WTC11 (cell line): ENCODE measurements at regions not wholly inside any gene's neighbourhood (a gene's known extent, or its start where the extent isn't known, plus 50 kb on each side); places are given as distances from the start of the nearest gene placed in this dataset.
A peak's percentile ranks its signal among the peaks of the same experiment; 100 is the strongest.

Experiments used
- ATAC-seq: fragments of 200-7000 bp; cut with Tn5 transposase; 2 replicates; pipeline ENCODE4 v1.10.0; 2021; ENCODE audit warnings: mild to moderate bottlenecking, moderate library complexity
- CTCF ChIA-PET: fragments of 300-600 bp; sonication (Branson Sonifier 250); formaldehyde crosslinking; loops from one replicate; lab custom pipeline; 2021; ENCODE audit warnings: antibody characterized with exemption; lab: Charles Lee
- POLR2A ChIA-PET: fragments of 350-600 bp; sonication (Branson Sonifier 250); formaldehyde crosslinking; loops from one replicate; lab custom pipeline; 2021; ENCODE audit warnings: antibody characterized with exemption; lab: Charles Lee
- DNase-seq: peaks from one replicate; pipeline ENCODE4 v3.0.0; 2021; ENCODE audit warnings: low spot score
- H3K27ac Mint-ChIP-seq: 2 replicates; pipeline ENCODE4 v1.8.0; 2021; ENCODE audit warnings: mixed read lengths
- H3K27me3 Mint-ChIP-seq: 2 replicates; pipeline ENCODE4 v1.8.0; 2021; ENCODE audit warnings: low read depth, mild to moderate bottlenecking, moderate library complexity, mixed read lengths
- H3K36me3 Mint-ChIP-seq: 2 replicates; pipeline ENCODE4 v1.8.0; 2021; ENCODE audit warnings: mixed read lengths
- H3K4me1 Mint-ChIP-seq: 2 replicates; pipeline ENCODE4 v1.8.0; 2022; ENCODE audit warnings: mixed read lengths
- H3K4me3 Mint-ChIP-seq: 2 replicates; pipeline ENCODE4 v1.8.0; 2021; ENCODE audit warnings: mild to moderate bottlenecking, moderate library complexity, mixed read lengths
- H3K9me3 Mint-ChIP-seq: 2 replicates; pipeline ENCODE4 v1.8.0; 2021; ENCODE audit warnings: mixed read lengths
- ATF1 ChIP-seq: sonication (generic); formaldehyde crosslinking; IDR thresholded peaks from 2 replicates; pipeline ENCODE4 v1.8.1; 2023; ENCODE audit warnings: mild to moderate bottlenecking, moderate library complexity, missing genetic modification reagents
- ATF6 ChIP-seq: sonication (generic); formaldehyde crosslinking; IDR thresholded peaks from 2 replicates; pipeline ENCODE4 v1.8.1; 2023; ENCODE audit warnings: mild to moderate bottlenecking, missing genetic modification reagents
- CDX4 ChIP-seq: fragments of 250-450 bp; sonication (Bioruptor Pico); IDR thresholded peaks from 2 replicates; pipeline ENCODE4 v1.9.0; 2021; ENCODE audit warnings: moderate library complexity, mild to moderate bottlenecking, inconsistent platforms, borderline replicate concordance
- E2F4 ChIP-seq: sonication (generic); formaldehyde crosslinking; IDR thresholded peaks from 2 replicates; pipeline ENCODE4 v1.8.1; 2022; ENCODE audit warnings: low read depth, mild to moderate bottlenecking, moderate library complexity, missing genetic modification reagents, borderline replicate concordance
- ELF4 ChIP-seq: sonication (generic); formaldehyde crosslinking; IDR thresholded peaks from 2 replicates; pipeline ENCODE4 v1.8.1; 2022; ENCODE audit warnings: low read depth, mild to moderate bottlenecking, moderate library complexity, missing genetic modification reagents
- ERG ChIP-seq: fragments of 250-450 bp; sonication (Bioruptor Pico); IDR thresholded peaks from 2 replicates; pipeline ENCODE4 v1.8.0; 2021; ENCODE audit warnings: mild to moderate bottlenecking
- ETV6 ChIP-seq: sonication (generic); formaldehyde crosslinking; IDR thresholded peaks from 2 replicates; pipeline ENCODE4 v1.8.1; 2022; ENCODE audit warnings: mild to moderate bottlenecking, missing genetic modification reagents
- FOXJ3 ChIP-seq: sonication (generic); formaldehyde crosslinking; IDR thresholded peaks from 2 replicates; pipeline ENCODE4 v1.9.0; 2021; ENCODE audit warnings: missing genetic modification reagents, mild to moderate bottlenecking, borderline replicate concordance
- FOXK1 ChIP-seq: sonication (generic); formaldehyde crosslinking; IDR thresholded peaks from 2 replicates; pipeline ENCODE4 v1.8.0; 2022; ENCODE audit warnings: mild to moderate bottlenecking, moderate library complexity, missing genetic modification reagents
- IRF1 ChIP-seq: sonication (generic); formaldehyde crosslinking; IDR thresholded peaks from 2 replicates; pipeline ENCODE4 v1.8.0; 2023; ENCODE audit warnings: missing genetic modification reagents
- JAZF1 ChIP-seq: fragments of 250-450 bp; sonication (Bioruptor Pico); IDR thresholded peaks from 2 replicates; pipeline ENCODE4 v1.9.0; 2021; ENCODE audit warnings: moderate library complexity, mild to moderate bottlenecking, inconsistent platforms
- JUN ChIP-seq: sonication (generic); formaldehyde crosslinking; IDR thresholded peaks from 2 replicates; pipeline ENCODE4 v1.8.0; 2023; ENCODE audit warnings: mild to moderate bottlenecking, missing genetic modification reagents
- MLX ChIP-seq: sonication (generic); formaldehyde crosslinking; IDR thresholded peaks from 2 replicates; pipeline ENCODE4 v1.8.1; 2023; ENCODE audit warnings: mild to moderate bottlenecking, missing genetic modification reagents, moderate library complexity
- MYBL2 ChIP-seq: sonication (generic); formaldehyde crosslinking; IDR thresholded peaks from 2 replicates; pipeline ENCODE4 v1.8.1; 2023; ENCODE audit warnings: mild to moderate bottlenecking, moderate library complexity, missing genetic modification reagents
- NFE2L1 ChIP-seq: sonication (generic); formaldehyde crosslinking; IDR thresholded peaks from 2 replicates; pipeline ENCODE4 v1.8.1; 2023; ENCODE audit warnings: missing genetic modification reagents
- PRDM15 ChIP-seq: sonication (generic); formaldehyde crosslinking; IDR thresholded peaks from 2 replicates; pipeline ENCODE4 v1.8.0; 2022; ENCODE audit warnings: missing genetic modification reagents
- SOX15 ChIP-seq: fragments of 250-450 bp; sonication (Bioruptor Pico); IDR thresholded peaks from 2 replicates; pipeline ENCODE4 v1.9.0; 2021; ENCODE audit warnings: mild to moderate bottlenecking
- ZMAT4 ChIP-seq: fragments of 250-450 bp; sonication (Bioruptor Pico); IDR thresholded peaks from 2 replicates; pipeline ENCODE4 v1.9.0; 2021; ENCODE audit warnings: mild to moderate bottlenecking
- ZNF219 ChIP-seq: sonication (generic); formaldehyde crosslinking; IDR thresholded peaks from 2 replicates; pipeline ENCODE4 v1.8.0; 2023; ENCODE audit warnings: missing genetic modification reagents, mild to moderate bottlenecking, borderline replicate concordance
- ZNF423 ChIP-seq: fragments of 250-450 bp; sonication (Bioruptor Pico); IDR thresholded peaks from 2 replicates; pipeline ENCODE4 v2.1.2; 2022; ENCODE audit warnings: mild to moderate bottlenecking, moderate library complexity

GRCh38 chr1:96034006-96034405 lies 687.6 kb upstream of the PTBP2 start:
- Mint-ChIP-seq H3K9me3 (peaks cover 14% of the 10 kb centered on the region), H3K4me1 (peaks cover 22% of the 10 kb centered on the region), H3K27me3 (no peaks in the 10 kb centered on the region), H3K27ac (no peak overlapping the region), H3K4me3 (no peak overlapping the region), H3K36me3 (peaks cover 4% of the 10 kb centered on the region)
- CTCF ChIA-PET, result no interaction called here
- no peak for DNase-seq
- TF ChIP-seq JAZF1 (CRISPR knock-in tag), result no peak
- TF ChIP-seq MLX (CRISPR knock-in tag), result no peak
- no peak for TF ChIP-seq SOX15 (CRISPR knock-in tag)
- POLR2A ChIA-PET, result no interaction called here
- no peak for ATAC-seq

GRCh38 chr1:96036763-96037162 lies 684.8 kb upstream of the PTBP2 start:
- DNase-seq (no peak), ATAC-seq (no peak)
- CTCF ChIA-PET, result interaction anchor here (0.9 kb wide), 1 partner anchor 728 kb away, joined by 4 read pairs; no protein-coding TSS in a partner anchor
- no peak for TF ChIP-seq ATF1 (CRISPR knock-in tag)
- peak; percentile 45; the same call in 1 of the 2 replicates for TF ChIP-seq PRDM15
- no peak for TF ChIP-seq E2F4 (CRISPR knock-in tag)
- no peak overlapping the region for H3K27ac Mint-ChIP-seq
- H3K36me3 Mint-ChIP-seq, result peaks cover 5% of the 10 kb centered on the region; the same call in 1 of the 2 replicates
- H3K4me3 Mint-ChIP-seq, result no peak overlapping the region
- peaks cover 22% of the 10 kb centered on the region for H3K4me1 Mint-ChIP-seq
- peaks cover 18% of the 10 kb centered on the region for H3K9me3 Mint-ChIP-seq
- no peaks in the 10 kb centered on the region for H3K27me3 Mint-ChIP-seq
- POLR2A ChIA-PET, result no interaction called here

- Mint-ChIP-seq H3K9me3 (peaks cover 21% of the 10 kb centered on the region), H3K27ac (no peak overlapping the region), H3K4me3 (no peak overlapping the region), H3K4me1 (peaks cover 19% of the 10 kb centered on the region), H3K27me3 (no peaks in the 10 kb centered on the region), H3K36me3 (peaks cover 5% of the 10 kb centered on the region; the same call in 1 of the 2 replicates)
- DNase-seq (no peak), ATAC-seq (no peak)
- CTCF ChIA-PET, result no interaction called here
- POLR2A ChIA-PET, result no interaction called here
- TF ChIP-seq CDX4 (CRISPR knock-in tag) (no peak), ELF4 (CRISPR knock-in tag) (no peak), ZNF423 (CRISPR knock-in tag) (no peak), ERG (CRISPR knock-in tag) (no peak), MYBL2 (no peak), IRF1 (CRISPR knock-in tag) (no peak), JUN (CRISPR knock-in tag) (no peak), E2F4 (CRISPR knock-in tag) (no peak), NFE2L1 (CRISPR knock-in tag) (no peak), ZMAT4 (CRISPR knock-in tag) (no peak), ZNF219 (CRISPR knock-in tag) (no peak), FOXJ3 (CRISPR knock-in tag) (no peak), ATF6 (CRISPR knock-in tag) (no peak), JAZF1 (CRISPR knock-in tag) (no peak), ETV6 (no peak), FOXK1 (CRISPR knock-in tag) (no peak)
Measured at GRCh38 chr1:96038636-96039035, 682.9 kb upstream of the PTBP2 start.
